GM23338 (cell line): ENCODE measurements at regions not wholly inside any gene's neighbourhood (a gene's known extent, or its start where the extent isn't known, plus 50 kb on each side); places are given as distances from the start of the nearest gene placed in this dataset.

Experiments
- ATAC-seq: fragments of 200-7000 bp; cut with Tn5 transposase; 3 replicates; pipeline ENCODE4 v1.9.1; 2020
- DNase-seq: peaks from one replicate; pipeline ENCODE4 v3.0.0-alpha.2; 2015; ENCODE audit warnings: low spot score
- H2AFZ ChIP-seq: fragments of 200-600 bp; sonication (generic); 2 replicates; pipeline ENCODE4 v1.8.0; 2016; ENCODE audit warnings: antibody characterized with exemption, mild to moderate bottlenecking, moderate library complexity
- H3F3A ChIP-seq: fragments of 200-600 bp; sonication (generic); replicated peaks from 2 replicates; pipeline ENCODE4 v1.8.0; 2017; ENCODE audit warnings: antibody characterized with exemption, mixed run types, low read depth
- H3K27ac ChIP-seq: fragments of 200-600 bp; sonication (generic); 2 replicates; pipeline ENCODE4 v1.6.1; 2016; ENCODE audit warnings: low read depth
- H3K27me3 ChIP-seq: fragments of 200-600 bp; sonication (generic); 2 replicates; pipeline ENCODE4 v1.8.0; 2016; ENCODE audit warnings: mild to moderate bottlenecking, mixed run types, moderate library complexity; ENCODE audit not compliant: insufficient read depth
- H3K36me3 ChIP-seq: fragments of 200-600 bp; sonication (generic); 2 replicates; pipeline ENCODE4 v1.8.0; 2016; ENCODE audit warnings: mild to moderate bottlenecking; ENCODE audit not compliant: insufficient read depth
- H3K4me1 ChIP-seq: fragments of 200-600 bp; sonication (generic); 2 replicates; pipeline ENCODE4 v1.8.0; 2016; ENCODE audit warnings: mild to moderate bottlenecking, moderate library complexity; ENCODE audit not compliant: insufficient read depth
- H3K4me2 ChIP-seq: fragments of 200-600 bp; sonication (generic); 2 replicates; pipeline ENCODE4 v1.7.1; 2017; ENCODE audit warnings: mixed run types
- H3K4me3 ChIP-seq: fragments of 200-600 bp; sonication (generic); 2 replicates; pipeline ENCODE4 v1.6.1; 2016; ENCODE audit warnings: mixed run types
- H3K79me2 ChIP-seq: fragments of 200-600 bp; sonication (generic); replicated peaks from 2 replicates; pipeline ENCODE4 v1.8.0; 2017; ENCODE audit warnings: mild to moderate bottlenecking; ENCODE audit not compliant: insufficient read depth
- H3K9me2 ChIP-seq: fragments of 200-600 bp; sonication (generic); 2 replicates; pipeline ENCODE4 v1.8.0; 2017; ENCODE audit not compliant: insufficient read depth
- H4K20me1 ChIP-seq: fragments of 200-600 bp; sonication (generic); replicated peaks from 2 replicates; pipeline ENCODE4 v1.8.0; 2017; ENCODE audit warnings: mild to moderate bottlenecking; ENCODE audit not compliant: insufficient read depth
- H3K27ac Mint-ChIP-seq: 2 replicates; pipeline ENCODE4 v1.8.0; 2020; ENCODE audit warnings: inconsistent platforms, mild to moderate bottlenecking, moderate library complexity, mixed read lengths
- H3K27me3 Mint-ChIP-seq: 3 replicates; pipeline ENCODE4 v1.8.0; 2022; ENCODE audit warnings: low read depth, mild to moderate bottlenecking, moderate library complexity, mixed read lengths, inconsistent platforms; ENCODE audit not compliant: insufficient read depth, poor library complexity
- H3K36me3 Mint-ChIP-seq: 3 replicates; pipeline ENCODE4 v1.8.0; 2021; ENCODE audit warnings: low read depth, mild to moderate bottlenecking, inconsistent platforms, moderate library complexity, mixed read lengths
- H3K4me1 Mint-ChIP-seq: 3 replicates; pipeline ENCODE4 v1.8.0; 2020; ENCODE audit warnings: mild to moderate bottlenecking, inconsistent platforms, mixed read lengths
- H3K4me3 Mint-ChIP-seq: 3 replicates; pipeline ENCODE4 v1.8.0; 2021; ENCODE audit warnings: moderate library complexity, mild to moderate bottlenecking, inconsistent platforms, mixed read lengths
- H3K9me3 Mint-ChIP-seq: 3 replicates; pipeline ENCODE4 v1.8.0; 2020; ENCODE audit warnings: moderate library complexity, mild to moderate bottlenecking, inconsistent platforms, mixed read lengths
- EZH2phosphoT487 ChIP-seq: fragments of 200-600 bp; sonication (generic); IDR thresholded peaks from one replicate; pipeline ENCODE4 v1.8.1; 2018; ENCODE audit warnings: antibody characterized with exemption; ENCODE audit not compliant: unreplicated experiment
- JUNB ChIP-seq: IDR thresholded peaks from one replicate; pipeline ENCODE4 v1.6.1; 2016; ENCODE audit warnings: antibody characterized with exemption; ENCODE audit not compliant: unreplicated experiment
- POLR2AphosphoS5 ChIP-seq: IDR thresholded peaks from 2 replicates; pipeline ENCODE4 v1.6.1; 2016; ENCODE audit warnings: antibody characterized with exemption, low read depth
- TF ChIP-seq, protein P1 (sequence below): IDR thresholded peaks from one replicate; pipeline ENCODE4 v1.6.1; 2018; ENCODE audit warnings: antibody characterized with exemption; ENCODE audit not compliant: unreplicated experiment
- TF ChIP-seq, protein P2 (sequence below), 2 experiments: fragments of 200-600 bp in 1 of 2; sonication (generic) in 1 of 2; conservative IDR thresholded peaks; 2 replicates each; pipeline versions ENCODE4 v1.5.1 to v1.6.1; 2016 to 2017; ENCODE audit warnings: antibody characterized with exemption in 2 of 2, low read depth in 2 of 2, mild to moderate bottlenecking in 2 of 2, moderate library complexity in 1 of 2

DNA sequence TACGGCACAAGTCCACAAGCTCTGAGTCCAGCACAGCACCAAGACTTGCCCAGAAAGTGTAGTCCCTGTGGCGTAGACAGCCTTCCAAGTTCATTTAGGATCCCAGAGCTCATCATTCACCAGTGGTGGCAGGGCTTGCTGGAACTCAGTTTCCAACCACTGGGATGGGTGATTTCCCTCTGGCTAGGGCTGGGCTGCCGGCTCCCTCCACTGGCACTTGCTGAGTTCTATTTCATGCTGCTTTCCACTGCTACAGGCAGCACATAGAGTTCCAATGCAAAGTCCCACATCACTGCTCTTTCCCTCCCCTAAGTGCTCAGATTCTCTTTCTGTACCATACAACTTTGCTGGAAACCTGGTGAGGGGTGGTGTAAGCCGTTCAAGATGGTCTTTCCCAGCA, 510.3 kb upstream of the TMPRSS15 start:
- peaks cover 5% of the 10 kb centered on the region for H3K27me3 Mint-ChIP-seq

DNA sequence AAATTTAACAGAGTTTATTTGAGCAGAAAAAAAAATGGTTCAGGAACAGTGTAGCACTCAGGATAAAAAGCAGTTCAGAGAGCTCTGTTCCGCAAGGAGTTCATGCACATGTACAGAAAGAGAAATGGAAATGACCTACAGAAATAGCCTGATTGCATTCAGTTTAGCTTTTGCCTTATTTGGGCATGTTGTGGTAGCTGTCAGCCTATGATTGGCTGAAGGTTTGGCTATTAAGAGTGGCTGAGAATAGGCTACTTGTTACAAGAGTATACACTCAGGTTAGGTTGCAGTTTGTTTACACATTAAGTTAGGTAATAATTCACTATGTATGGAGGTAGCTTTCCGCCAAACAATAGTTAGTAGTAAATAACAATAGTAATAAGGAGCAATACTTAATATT, 511.0 kb upstream of the TMPRSS15 start:
- no peaks in the 10 kb centered on the region for H3F3A ChIP-seq
- ATAC-seq (no peak), DNase-seq (no peak)
- H3K9me3 Mint-ChIP-seq, result peaks cover 13% of the 10 kb centered on the region; the same call in 2 of the 3 replicates
- no peaks in the 10 kb centered on the region for H4K20me1 ChIP-seq
- no peak overlapping the region for H3K27ac Mint-ChIP-seq
- H2AFZ ChIP-seq, result no peak overlapping the region; the same call in 1 of the 2 replicates
- H3K27me3 ChIP-seq, result no peaks in the 10 kb centered on the region
- no peaks in the 10 kb centered on the region for H3K4me1 ChIP-seq
- H3K4me2 ChIP-seq, result no peak overlapping the region
- no peaks in the 10 kb centered on the region for H3K79me2 ChIP-seq
- H3K4me1 Mint-ChIP-seq, result no peaks in the 10 kb centered on the region
- H3K27me3 Mint-ChIP-seq, result peaks cover 5% of the 10 kb centered on the region
- no peak for TF ChIP-seq JUNB
- TF ChIP-seq, protein P1, sequence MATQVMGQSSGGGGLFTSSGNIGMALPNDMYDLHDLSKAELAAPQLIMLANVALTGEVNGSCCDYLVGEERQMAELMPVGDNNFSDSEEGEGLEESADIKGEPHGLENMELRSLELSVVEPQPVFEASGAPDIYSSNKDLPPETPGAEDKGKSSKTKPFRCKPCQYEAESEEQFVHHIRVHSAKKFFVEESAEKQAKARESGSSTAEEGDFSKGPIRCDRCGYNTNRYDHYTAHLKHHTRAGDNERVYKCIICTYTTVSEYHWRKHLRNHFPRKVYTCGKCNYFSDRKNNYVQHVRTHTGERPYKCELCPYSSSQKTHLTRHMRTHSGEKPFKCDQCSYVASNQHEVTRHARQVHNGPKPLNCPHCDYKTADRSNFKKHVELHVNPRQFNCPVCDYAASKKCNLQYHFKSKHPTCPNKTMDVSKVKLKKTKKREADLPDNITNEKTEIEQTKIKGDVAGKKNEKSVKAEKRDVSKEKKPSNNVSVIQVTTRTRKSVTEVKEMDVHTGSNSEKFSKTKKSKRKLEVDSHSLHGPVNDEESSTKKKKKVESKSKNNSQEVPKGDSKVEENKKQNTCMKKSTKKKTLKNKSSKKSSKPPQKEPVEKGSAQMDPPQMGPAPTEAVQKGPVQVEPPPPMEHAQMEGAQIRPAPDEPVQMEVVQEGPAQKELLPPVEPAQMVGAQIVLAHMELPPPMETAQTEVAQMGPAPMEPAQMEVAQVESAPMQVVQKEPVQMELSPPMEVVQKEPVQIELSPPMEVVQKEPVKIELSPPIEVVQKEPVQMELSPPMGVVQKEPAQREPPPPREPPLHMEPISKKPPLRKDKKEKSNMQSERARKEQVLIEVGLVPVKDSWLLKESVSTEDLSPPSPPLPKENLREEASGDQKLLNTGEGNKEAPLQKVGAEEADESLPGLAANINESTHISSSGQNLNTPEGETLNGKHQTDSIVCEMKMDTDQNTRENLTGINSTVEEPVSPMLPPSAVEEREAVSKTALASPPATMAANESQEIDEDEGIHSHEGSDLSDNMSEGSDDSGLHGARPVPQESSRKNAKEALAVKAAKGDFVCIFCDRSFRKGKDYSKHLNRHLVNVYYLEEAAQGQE, result no peak
- TF ChIP-seq, protein P2, sequence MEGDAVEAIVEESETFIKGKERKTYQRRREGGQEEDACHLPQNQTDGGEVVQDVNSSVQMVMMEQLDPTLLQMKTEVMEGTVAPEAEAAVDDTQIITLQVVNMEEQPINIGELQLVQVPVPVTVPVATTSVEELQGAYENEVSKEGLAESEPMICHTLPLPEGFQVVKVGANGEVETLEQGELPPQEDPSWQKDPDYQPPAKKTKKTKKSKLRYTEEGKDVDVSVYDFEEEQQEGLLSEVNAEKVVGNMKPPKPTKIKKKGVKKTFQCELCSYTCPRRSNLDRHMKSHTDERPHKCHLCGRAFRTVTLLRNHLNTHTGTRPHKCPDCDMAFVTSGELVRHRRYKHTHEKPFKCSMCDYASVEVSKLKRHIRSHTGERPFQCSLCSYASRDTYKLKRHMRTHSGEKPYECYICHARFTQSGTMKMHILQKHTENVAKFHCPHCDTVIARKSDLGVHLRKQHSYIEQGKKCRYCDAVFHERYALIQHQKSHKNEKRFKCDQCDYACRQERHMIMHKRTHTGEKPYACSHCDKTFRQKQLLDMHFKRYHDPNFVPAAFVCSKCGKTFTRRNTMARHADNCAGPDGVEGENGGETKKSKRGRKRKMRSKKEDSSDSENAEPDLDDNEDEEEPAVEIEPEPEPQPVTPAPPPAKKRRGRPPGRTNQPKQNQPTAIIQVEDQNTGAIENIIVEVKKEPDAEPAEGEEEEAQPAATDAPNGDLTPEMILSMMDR (conservative IDR thresholded peaks at IDR 0.05; ENCODE audit: low read depth in 2 of 2), result no peak
- no peak for TF ChIP-seq EZH2phosphoT487
- no peak for TF ChIP-seq POLR2AphosphoS5
- no peaks in the 10 kb centered on the region; the same call in 2 of the 3 replicates for H3K36me3 Mint-ChIP-seq
- no peak overlapping the region for H3K4me3 ChIP-seq
- H3K27ac ChIP-seq, result no peak overlapping the region
- H3K4me3 Mint-ChIP-seq, result no peak overlapping the region
- H3K36me3 ChIP-seq, result no peaks in the 10 kb centered on the region
- no peaks in the 10 kb centered on the region for H3K9me2 ChIP-seq

More for the DNA sequence above, 510.3 kb upstream of the TMPRSS15 start:
- Histone ChIP-seq H3K4me1 (no peaks in the 10 kb centered on the region), H3K79me2 (no peaks in the 10 kb centered on the region), H2AFZ (peak overlapping the region; percentile 25), H3K9me2 (no peaks in the 10 kb centered on the region), H4K20me1 (no peaks in the 10 kb centered on the region), H3K4me2 (no peak overlapping the region), H3K36me3 (no peaks in the 10 kb centered on the region), H3F3A (no peaks in the 10 kb centered on the region), H3K27ac (no peak overlapping the region), H3K27me3 (no peaks in the 10 kb centered on the region), H3K4me3 (no peak overlapping the region)
- no peak for TF ChIP-seq JUNB
- TF ChIP-seq, protein P2 (conservative IDR thresholded peaks at IDR 0.05; ENCODE audit: low read depth in 2 of 2), result peak in 1 of 2 experiments; percentile 47; a peak in 2 of 4 replicates
- DNase-seq, result peak; percentile 27
- no peaks in the 10 kb centered on the region; the same call in 2 of the 3 replicates for H3K36me3 Mint-ChIP-seq
- peaks cover 13% of the 10 kb centered on the region; the same call in 2 of the 3 replicates for H3K9me3 Mint-ChIP-seq
- no peak overlapping the region for H3K27ac Mint-ChIP-seq
- ATAC-seq, result peak; percentile 78
- H3K4me1 Mint-ChIP-seq, result no peaks in the 10 kb centered on the region
- H3K4me3 Mint-ChIP-seq, result no peak overlapping the region
